Mesenchymal stem cell (in vitro differentiated cells and primary cell): ENCODE measurements at regions not wholly inside any gene's neighbourhood (a gene's known extent, or its start where the extent isn't known, plus 50 kb on each side); places are given as distances from the start of the nearest gene placed in this dataset.
A peak's percentile ranks its signal among the peaks of the same experiment; 100 is the strongest.

Experiments
- DNase-seq: peaks from one replicate; pipeline ENCODE4 v3.0.0-alpha.2; 2013
- H2AFZ ChIP-seq: one replicate; pipeline ENCODE4 v1.6.1; 2013; ENCODE audit warnings: low read depth, mild to moderate bottlenecking, control low read depth, inconsistent platforms, low read length, moderate library complexity
- H2AK5ac ChIP-seq: 2 replicates; pipeline ENCODE4 v1.6.1; 2013; ENCODE audit warnings: low read length, moderate library complexity, mild to moderate bottlenecking, inconsistent platforms; ENCODE audit not compliant: severe bottlenecking
- H2BK120ac ChIP-seq: one replicate; pipeline ENCODE4 v1.6.1; 2013; ENCODE audit warnings: low read depth, mild to moderate bottlenecking, inconsistent platforms, low read length, moderate library complexity
- H2BK12ac ChIP-seq, 2 experiments: one replicate each; pipeline ENCODE4 v1.6.1; 2013; ENCODE audit warnings: inconsistent platforms in 2 of 2, low read length in 2 of 2, mild to moderate bottlenecking in 2 of 2, moderate library complexity in 2 of 2, control low read depth in 1 of 2
- H2BK15ac ChIP-seq: one replicate; pipeline ENCODE4 v1.6.1; 2013; ENCODE audit warnings: mild to moderate bottlenecking, low read depth, inconsistent platforms; ENCODE audit not compliant: poor library complexity, severe bottlenecking
- H2BK5ac ChIP-seq: 2 replicates; pipeline ENCODE4 v1.6.1; 2013; ENCODE audit warnings: low read depth, mild to moderate bottlenecking, low read length, control low read depth, inconsistent platforms; ENCODE audit not compliant: poor library complexity, severe bottlenecking
- H3K14ac ChIP-seq, 2 experiments: one replicate each; pipeline ENCODE4 v1.6.1; 2013; ENCODE audit warnings: inconsistent platforms in 2 of 2, low read length in 2 of 2, control low read depth in 1 of 2, mild to moderate bottlenecking in 1 of 2, moderate library complexity in 1 of 2
- H3K18ac ChIP-seq, 2 experiments: one replicate each; pipeline ENCODE4 v1.6.1; 2013; ENCODE audit warnings: inconsistent platforms in 2 of 2, low read length in 2 of 2, control low read depth in 1 of 2, low read depth in 1 of 2, mild to moderate bottlenecking in 1 of 2
- H3K23ac ChIP-seq, 2 experiments: one replicate each; pipeline ENCODE4 v1.6.1; 2013; ENCODE audit warnings: inconsistent platforms in 2 of 2, low read length in 2 of 2, mild to moderate bottlenecking in 2 of 2, moderate library complexity in 2 of 2, control low read depth in 1 of 2
- H3K27ac ChIP-seq: 2 replicates; pipeline ENCODE4 v1.5.1; 2013; ENCODE audit warnings: mild to moderate bottlenecking, moderate library complexity, low read length, control low read depth, inconsistent platforms; ENCODE audit not compliant: poor library complexity, severe bottlenecking
- H3K27me3 ChIP-seq, 2 experiments: 2 replicates each; pipeline versions ENCODE4 v1.6.1 to v1.7.0; 2013; ENCODE audit warnings: low read length in 2 of 2, mild to moderate bottlenecking in 2 of 2, moderate library complexity in 2 of 2, control low read depth in 1 of 2, inconsistent platforms in 1 of 2; ENCODE audit not compliant: control insufficient read depth in 1 of 2, insufficient read depth in 1 of 2
- H3K36me3 ChIP-seq, 2 experiments: 2 replicates each; pipeline versions ENCODE4 v1.6.1 to v1.7.0; 2013; ENCODE audit warnings: low read length in 2 of 2, control low read depth in 1 of 2, inconsistent platforms in 1 of 2, low read depth in 1 of 2, mild to moderate bottlenecking in 1 of 2; ENCODE audit not compliant: insufficient read depth in 2 of 2, control insufficient read depth in 1 of 2
- H3K4ac ChIP-seq, 2 experiments: one replicate each; pipeline ENCODE4 v1.6.1; 2013; ENCODE audit warnings: inconsistent platforms in 2 of 2, low read length in 2 of 2, mild to moderate bottlenecking in 2 of 2, moderate library complexity in 2 of 2, control low read depth in 1 of 2, low read depth in 1 of 2
- H3K4me1 ChIP-seq: 2 replicates; pipeline ENCODE4 v1.6.1; 2013; ENCODE audit warnings: low read depth, low read length, control low read depth; ENCODE audit not compliant: control insufficient read depth, insufficient read depth
- H3K4me2 ChIP-seq: 2 replicates; pipeline ENCODE4 v1.6.1; 2013; ENCODE audit warnings: low read length, mild to moderate bottlenecking, inconsistent platforms; ENCODE audit not compliant: poor library complexity, severe bottlenecking
- H3K4me3 ChIP-seq, 2 experiments: 2 replicates each; pipeline versions ENCODE4 v1.5.1 to v1.7.0; 2013; ENCODE audit warnings: low read length in 2 of 2, mild to moderate bottlenecking in 2 of 2, control low read depth in 1 of 2, low read depth in 1 of 2; ENCODE audit not compliant: insufficient read depth in 1 of 2
- H3K79me1 ChIP-seq: replicated peaks from 2 replicates; pipeline ENCODE4 v1.6.1; 2013; ENCODE audit warnings: mild to moderate bottlenecking, control low read depth, low read length, inconsistent platforms; ENCODE audit not compliant: poor library complexity, severe bottlenecking
- H3K9ac ChIP-seq: 2 replicates; pipeline ENCODE4 v1.7.0; 2013; ENCODE audit warnings: mild to moderate bottlenecking, low read length, moderate library complexity
- H3K9me3 ChIP-seq: 2 replicates; pipeline ENCODE4 v1.7.0; 2013; ENCODE audit warnings: mild to moderate bottlenecking, low read length; ENCODE audit not compliant: control insufficient read depth
- H4K8ac ChIP-seq: one replicate; pipeline ENCODE4 v1.6.1; 2013; ENCODE audit warnings: inconsistent platforms, mild to moderate bottlenecking, low read length, moderate library complexity
- H4K91ac ChIP-seq: one replicate; pipeline ENCODE4 v1.6.1; 2013; ENCODE audit warnings: mild to moderate bottlenecking, low read length, inconsistent platforms
- WGBS: methylation state at CpG from one replicate; pipeline ENCODE4 v1.1.7; 2013; ENCODE audit warnings: mixed read lengths; 5-methylcytosine and 5-hydroxymethylcytosine counted together

- Histone ChIP-seq H3K4me3 (no peak overlapping the region), H4K8ac (no peak overlapping the region), H3K18ac (no peak overlapping the region), H2BK120ac (no peak overlapping the region), H2BK15ac (no peak overlapping the region), H2BK12ac (no peak overlapping the region), H3K9me3 (no peaks in the 10 kb centered on the region), H2BK5ac (no peak overlapping the region), H3K27me3 (no peaks in the 10 kb centered on the region), H3K4me2 (no peak overlapping the region), H3K27ac (no peak overlapping the region), H3K79me1 (no peaks in the 10 kb centered on the region), H3K4ac (no peak overlapping the region), H3K14ac (no peak overlapping the region), H3K4me1 (no peaks in the 10 kb centered on the region), H3K23ac (no peak overlapping the region), H3K9ac (no peak overlapping the region), H3K36me3 (no peaks in the 10 kb centered on the region), H4K91ac (no peak overlapping the region), H2AFZ (no peak overlapping the region), H2AK5ac (no peak overlapping the region)
- DNase-seq: peak; percentile 22
These were observed 412.1 kb upstream of the CDH10 start for GRCh38 chr5:25056836-25057235.

GRCh38 chr5:25033658-25034057, 388.9 kb upstream of the CDH10 start:
- Histone ChIP-seq H3K4me2 (no peak overlapping the region), H3K27ac (no peak overlapping the region)
- 73% methylated on average over 2 of the region's 3 CpGs for WGBS

GRCh38 chr5:25029004-25029403, 384.2 kb upstream of the CDH10 start:
- Histone ChIP-seq H2BK5ac (no peak overlapping the region), H3K14ac (no peak overlapping the region), H4K91ac (no peak overlapping the region), H3K9me3 (peaks cover 10% of the 10 kb centered on the region), H2BK15ac (no peak overlapping the region), H3K4me3 (no peak overlapping the region), H2AFZ (no peak overlapping the region), H2BK12ac (no peak overlapping the region), H3K4me1 (no peaks in the 10 kb centered on the region), H3K9ac (no peak overlapping the region), H3K79me1 (no peaks in the 10 kb centered on the region), H3K4ac (no peak overlapping the region), H3K23ac (no peak overlapping the region), H2BK120ac (no peak overlapping the region), H3K18ac (no peak overlapping the region), H3K4me2 (no peak overlapping the region), H3K36me3 (no peaks in the 10 kb centered on the region), H2AK5ac (no peak overlapping the region), H3K27ac (no peak overlapping the region), H4K8ac (no peak overlapping the region), H3K27me3 (no peaks in the 10 kb centered on the region)
- peak; percentile 3 for DNase-seq

More at GRCh38 chr5:25033658-25034057, 388.9 kb upstream of the CDH10 start:
- H2BK120ac ChIP-seq: no peak overlapping the region
- H2BK5ac ChIP-seq: no peak overlapping the region
- H3K4ac ChIP-seq: no peak overlapping the region
- no peak for DNase-seq
- H3K9ac ChIP-seq: no peak overlapping the region
- H3K36me3 ChIP-seq: no peaks in the 10 kb centered on the region
- H2BK15ac ChIP-seq: no peak overlapping the region
- no peaks in the 10 kb centered on the region for H3K79me1 ChIP-seq
- H3K14ac ChIP-seq: no peak overlapping the region
- peaks cover 10% of the 10 kb centered on the region for H3K9me3 ChIP-seq
- no peak overlapping the region for H3K4me3 ChIP-seq
- H2AK5ac ChIP-seq: no peak overlapping the region
- H2BK12ac ChIP-seq: no peak overlapping the region
- no peak overlapping the region for H3K23ac ChIP-seq
- no peaks in the 10 kb centered on the region for H3K27me3 ChIP-seq
- no peak overlapping the region for H2AFZ ChIP-seq
- no peak overlapping the region for H4K91ac ChIP-seq
- no peak overlapping the region for H4K8ac ChIP-seq
- no peaks in the 10 kb centered on the region for H3K4me1 ChIP-seq
- H3K18ac ChIP-seq: no peak overlapping the region

- Histone ChIP-seq H2AFZ (no peak overlapping the region), H4K8ac (no peak overlapping the region), H4K91ac (no peak overlapping the region), H3K4me1 (no peaks in the 10 kb centered on the region), H2AK5ac (no peak overlapping the region), H3K4ac (no peak overlapping the region), H3K9me3 (peaks cover 7% of the 10 kb centered on the region), H3K27me3 (no peaks in the 10 kb centered on the region), H3K23ac (no peak overlapping the region), H3K36me3 (no peaks in the 10 kb centered on the region), H3K79me1 (no peaks in the 10 kb centered on the region), H3K4me3 (no peak overlapping the region), H2BK15ac (no peak overlapping the region), H3K4me2 (no peak overlapping the region), H2BK12ac (no peak overlapping the region), H3K27ac (no peak overlapping the region), H3K9ac (no peak overlapping the region), H3K14ac (no peak overlapping the region), H2BK5ac (no peak overlapping the region), H3K18ac (no peak overlapping the region), H2BK120ac (no peak overlapping the region)
- DNase-seq: no peak
- 94% methylated on average over 1 of the region's 1 CpG for WGBS
These were observed 382.7 kb upstream of the CDH10 start for GRCh38 chr5:25027526-25027925.
